Epithelial cell of prostate (primary cell): ENCODE measurements at regions not wholly inside any gene's neighbourhood (a gene's known extent, or its start where the extent isn't known, plus 50 kb on each side); places are given as distances from the start of the nearest gene placed in this dataset.
A peak's percentile ranks its signal among the peaks of the same experiment; 100 is the strongest.

Source experiments
- DNase-seq: peaks from one replicate; pipeline ENCODE4 v3.0.0-alpha.2; 2011; ENCODE audit warnings: low read depth, low spot score
- H3K27ac ChIP-seq: fragments of 450-650 bp; 2 replicates; pipeline ENCODE4 v1.5.1; 2017; ENCODE audit warnings: mild to moderate bottlenecking

- H3K27ac ChIP-seq, result peak overlapping the region; percentile 70
- DNase-seq, result no peak
These were observed 82.3 kb upstream of the CD99 start for GRCh38 chrX:2608638-2609430.

- no peak overlapping the region for H3K27ac ChIP-seq
- DNase-seq, result no peak
These were observed 84.0 kb upstream of the CD99 start for GRCh38 chrX:2607113-2607512.

GRCh38 chrX:2600564-2600963, 90.5 kb upstream of the CD99 start:
- DNase-seq, result no peak
- H3K27ac ChIP-seq, result no peak overlapping the region

GRCh38 chrX:2596555-2597255, 94.4 kb upstream of the CD99 start:
- no peak for DNase-seq
- H3K27ac ChIP-seq, result peak overlapping the region; percentile 8

- no peak overlapping the region for H3K27ac ChIP-seq
- no peak for DNase-seq
These were observed 95.0 kb upstream of the CD99 start for GRCh38 chrX:2596045-2596444.

- DNase-seq, result no peak
- H3K27ac ChIP-seq, result peak overlapping the region; percentile 21
These were observed 94.5 kb upstream of the DHRSX start for GRCh38 chrX:2595258-2595657.

GRCh38 chrX:2594491-2594890, 93.7 kb upstream of the DHRSX start:
- H3K27ac ChIP-seq, result no peak overlapping the region
- no peak for DNase-seq

- DNase-seq, result no peak
- peak overlapping the region; percentile 9 for H3K27ac ChIP-seq
These were observed 91.5 kb upstream of the DHRSX start for GRCh38 chrX:2592279-2592678.

- peak; percentile 92 for DNase-seq
- H3K27ac ChIP-seq, result peak overlapping the region; percentile 60
These were observed 88.6 kb upstream of the DHRSX start for GRCh38 chrX:2589186-2590020.

GRCh38 chrX:2588049-2588448, 87.3 kb upstream of the DHRSX start:
- no peak overlapping the region for H3K27ac ChIP-seq
- no peak for DNase-seq

GRCh38 chrX:2587146-2587545, 86.4 kb upstream of the DHRSX start:
- no peak for DNase-seq

GRCh38 chrX:2585158-2585470, 84.3 kb upstream of the DHRSX start:
- DNase-seq, result no peak
- H3K27ac ChIP-seq, result no peak overlapping the region

More at GRCh38 chrX:2587146-2587545, 86.4 kb upstream of the DHRSX start:
- H3K27ac ChIP-seq, result no peak overlapping the region

GRCh38 chrX:2584251-2585157, 83.7 kb upstream of the DHRSX start:
- DNase-seq, result no peak
- no peak overlapping the region for H3K27ac ChIP-seq

- no peak overlapping the region for H3K27ac ChIP-seq
- no peak for DNase-seq
These were observed 82.7 kb upstream of the DHRSX start for GRCh38 chrX:2583194-2584162.

- no peak overlapping the region for H3K27ac ChIP-seq
- no peak for DNase-seq
These were observed 81.9 kb upstream of the DHRSX start for GRCh38 chrX:2582667-2583066.

GRCh38 chrX:2581296-2581695, 80.5 kb upstream of the DHRSX start:
- H3K27ac ChIP-seq, result no peak overlapping the region
- DNase-seq, result no peak

GRCh38 chrX:2578864-2579263, 78.1 kb upstream of the DHRSX start:
- no peak for DNase-seq
- H3K27ac ChIP-seq, result no peak overlapping the region

GRCh38 chrX:2577844-2578466, 77.2 kb upstream of the DHRSX start:
- DNase-seq, result no peak
- H3K27ac ChIP-seq, result no peak overlapping the region
